ENCODE measurements at regions not wholly inside any gene's neighbourhood (a gene's known extent, or its start where the extent isn't known, plus 50 kb on each side); places are given as distances from the start of the nearest gene placed in this dataset.
A peak's percentile ranks its signal among the peaks of the same experiment; 100 is the strongest.
"Not testable (repeated sequence)": the region's sequence is repeated elsewhere in the genome, so short reads cannot be mapped to it uniquely, and the experiment has no call there.

GRCh38 chr2:234405462-234405861, 91.4 kb downstream of the ARL4C start:
- no peak for DNase-seq

GRCh38 chr2:234404957-234405356, 91.9 kb downstream of the ARL4C start:
- DNase-seq = no peak

- DNase-seq = no peak
Observed at GRCh38 chr2:234403751-234404150, 93.1 kb downstream of the ARL4C start.

- no peak for DNase-seq
Observed at GRCh38 chr2:234403074-234403473, 93.8 kb downstream of the ARL4C start.

- no peak for DNase-seq
Observed at GRCh38 chr2:234401426-234401825, 95.5 kb downstream of the ARL4C start.

- no peak for DNase-seq
Observed at GRCh38 chr2:234399451-234400246, 97.2 kb downstream of the ARL4C start.

GRCh38 chr2:234398531-234398930, 98.3 kb downstream of the ARL4C start:
- no peak for DNase-seq

- DNase-seq = peak; percentile 42
Observed at GRCh38 chr2:234395891-234396420, 100.9 kb downstream of the ARL4C start.

GRCh38 chr2:234394450-234394849, 102.4 kb downstream of the ARL4C start:
- no peak for DNase-seq

- DNase-seq = no peak
Observed at GRCh38 chr2:234393354-234393753, 103.5 kb downstream of the ARL4C start.

- DNase-seq = no peak
Observed at GRCh38 chr2:234392041-234392615, 104.8 kb downstream of the ARL4C start.

- DNase-seq = no peak
Observed at GRCh38 chr2:234391625-234392024, 105.3 kb downstream of the ARL4C start.

- not testable (repeated sequence) for DNase-seq
Observed at GRCh38 chr2:234389661-234390060, 107.2 kb downstream of the ARL4C start.

GRCh38 chr2:234388591-234388990, 108.3 kb downstream of the ARL4C start:
- no peak for DNase-seq

GRCh38 chr2:234386971-234387370, 109.9 kb downstream of the ARL4C start:
- no peak for DNase-seq

GRCh38 chr2:234382131-234382530, 114.8 kb downstream of the ARL4C start:
- DNase-seq = no peak

GRCh38 chr2:234378958-234379357, 117.9 kb downstream of the ARL4C start:
- not testable (repeated sequence) for DNase-seq

GRCh38 chr2:234378440-234378839, 118.4 kb downstream of the ARL4C start:
- DNase-seq = no peak

- DNase-seq = no peak
Observed at GRCh38 chr2:234377761-234378391, 119.0 kb downstream of the ARL4C start.

- no peak for DNase-seq
Observed at GRCh38 chr2:234376229-234376628, 120.7 kb downstream of the ARL4C start.

- no peak for DNase-seq
Observed at GRCh38 chr2:234375176-234375880, 121.6 kb downstream of the ARL4C start.

GRCh38 chr2:234374736-234375135, 122.1 kb downstream of the ARL4C start:
- DNase-seq = no peak

GRCh38 chr2:234374150-234374508, 122.8 kb downstream of the ARL4C start:
- DNase-seq = no peak
